SK-N-SH treated with all-trans-retinoic acid at 6 μM for 48 hours (cell line): ENCODE measurements at regions not wholly inside any gene's neighbourhood (a gene's known extent, or its start where the extent isn't known, plus 50 kb on each side); places are given as distances from the start of the nearest gene placed in this dataset.

Experiments used
- ATAC-seq: fragments of 200-7000 bp; cut with Tn5 transposase; 3 replicates; pipeline ENCODE4 v1.9.1; 2020; ENCODE audit warnings: mild to moderate bottlenecking, moderate library complexity
- BACH2 ChIP-seq: fragments of 250-450 bp; sonication (Bioruptor Pico); IDR thresholded peaks from 2 replicates; pipeline ENCODE4 v1.9.0; 2021; ENCODE audit warnings: mild to moderate bottlenecking, borderline replicate concordance
- CREB5 ChIP-seq: fragments of 250-450 bp; sonication (Bioruptor Pico); IDR thresholded peaks from 2 replicates; pipeline ENCODE4 v1.5.1; 2020; ENCODE audit warnings: low read depth, mild to moderate bottlenecking, moderate library complexity
- CSRNP3 ChIP-seq: fragments of 250-450 bp; sonication (Bioruptor Pico); IDR thresholded peaks from 2 replicates; pipeline ENCODE4 v1.5.1; 2021; ENCODE audit warnings: mild to moderate bottlenecking, moderate library complexity
- ESRRG ChIP-seq: fragments of 250-450 bp; sonication (Bioruptor Pico); IDR thresholded peaks from 2 replicates; pipeline ENCODE4 v1.6.1; 2021; ENCODE audit warnings: mild to moderate bottlenecking
- GLIS3 ChIP-seq: fragments of 250-450 bp; sonication (Bioruptor Pico); IDR thresholded peaks from 2 replicates; pipeline ENCODE4 v1.5.0; 2020; ENCODE audit warnings: mild to moderate bottlenecking, moderate library complexity
- OSR1 ChIP-seq: fragments of 250-450 bp; sonication (Bioruptor Pico); IDR thresholded peaks from 2 replicates; pipeline ENCODE4 v1.8.0; 2022; ENCODE audit warnings: moderate library complexity, mild to moderate bottlenecking, inconsistent platforms
- PPARA ChIP-seq: fragments of 250-450 bp; sonication (Bioruptor Pico); IDR thresholded peaks from 2 replicates; pipeline ENCODE4 v1.5.0; 2020; ENCODE audit warnings: mild to moderate bottlenecking, borderline replicate concordance
- RARB ChIP-seq: fragments of 250-450 bp; sonication (Bioruptor Pico); IDR thresholded peaks from 2 replicates; pipeline ENCODE4 v1.8.0; 2021; ENCODE audit warnings: mild to moderate bottlenecking, moderate library complexity
- SNAI2 ChIP-seq: fragments of 250-450 bp; sonication (Bioruptor Pico); IDR thresholded peaks from 2 replicates; pipeline ENCODE4 v1.5.0; 2020; ENCODE audit warnings: mild to moderate bottlenecking, moderate library complexity
- TCF4 ChIP-seq: fragments of 250-450 bp; sonication (Bioruptor Pico); IDR thresholded peaks from 2 replicates; pipeline ENCODE4 v1.8.0; 2021; ENCODE audit warnings: mild to moderate bottlenecking, moderate library complexity, borderline replicate concordance
- TOX ChIP-seq: fragments of 250-450 bp; sonication (Bioruptor Pico); IDR thresholded peaks from 2 replicates; pipeline ENCODE4 v1.8.0; 2021; ENCODE audit warnings: mild to moderate bottlenecking, moderate library complexity, borderline replicate concordance
- TSHZ2 ChIP-seq: fragments of 250-450 bp; sonication (Bioruptor Pico); IDR thresholded peaks from 2 replicates; pipeline ENCODE4 v1.5.0; 2020; ENCODE audit warnings: mild to moderate bottlenecking, moderate library complexity
- ZC3H10 ChIP-seq: fragments of 250-450 bp; sonication (Bioruptor Pico); IDR thresholded peaks from 2 replicates; pipeline ENCODE4 v1.5.1; 2021; ENCODE audit warnings: mild to moderate bottlenecking, moderate library complexity
- ZFP3 ChIP-seq: fragments of 250-450 bp; sonication (Bioruptor Pico); IDR thresholded peaks from 2 replicates; pipeline ENCODE4 v1.5.0; 2020; ENCODE audit warnings: mild to moderate bottlenecking, moderate library complexity
- ZFP30 ChIP-seq: fragments of 450-650 bp; formaldehyde crosslinking; IDR thresholded peaks from 2 replicates; pipeline ENCODE4 v1.5.0; 2022; ENCODE audit warnings: mild to moderate bottlenecking, moderate library complexity
- ZNF8 ChIP-seq: fragments of 450-650 bp; formaldehyde crosslinking; IDR thresholded peaks from 2 replicates; pipeline ENCODE4 v1.5.0; 2020; ENCODE audit warnings: mild to moderate bottlenecking, moderate library complexity
- TF ChIP-seq, protein P1 (sequence below): fragments of 250-450 bp; sonication (Bioruptor Pico); IDR thresholded peaks from 2 replicates; pipeline ENCODE4 v1.8.0; 2021; ENCODE audit warnings: low read depth, mild to moderate bottlenecking, moderate library complexity, borderline replicate concordance

GRCh38 chr14:54193871-54194270, 202.9 kb upstream of the CDKN3 start:
- TF ChIP-seq ZC3H10 (CRISPR knock-in tag) (no peak), GLIS3 (no peak), TOX (no peak), PPARA (CRISPR knock-in tag) (no peak), ESRRG (CRISPR knock-in tag) (no peak), RARB (CRISPR knock-in tag) (no peak)
- ATAC-seq, result no peak

GRCh38 chr14:54194501-54194900, 202.3 kb upstream of the CDKN3 start:
- TF ChIP-seq ZFP3 (CRISPR knock-in tag) (no peak), BACH2 (CRISPR knock-in tag) (no peak), ZC3H10 (CRISPR knock-in tag) (no peak), OSR1 (CRISPR knock-in tag) (no peak), CSRNP3 (CRISPR knock-in tag) (no peak)
- no peak for ATAC-seq

GRCh38 chr14:54197369-54197768, 199.4 kb upstream of the CDKN3 start:
- TF ChIP-seq ZFP30 (CRISPR knock-in tag), result no peak
- no peak for TF ChIP-seq CREB5 (CRISPR knock-in tag)
- TF ChIP-seq TCF4, result no peak
- no peak for ATAC-seq

DNA sequence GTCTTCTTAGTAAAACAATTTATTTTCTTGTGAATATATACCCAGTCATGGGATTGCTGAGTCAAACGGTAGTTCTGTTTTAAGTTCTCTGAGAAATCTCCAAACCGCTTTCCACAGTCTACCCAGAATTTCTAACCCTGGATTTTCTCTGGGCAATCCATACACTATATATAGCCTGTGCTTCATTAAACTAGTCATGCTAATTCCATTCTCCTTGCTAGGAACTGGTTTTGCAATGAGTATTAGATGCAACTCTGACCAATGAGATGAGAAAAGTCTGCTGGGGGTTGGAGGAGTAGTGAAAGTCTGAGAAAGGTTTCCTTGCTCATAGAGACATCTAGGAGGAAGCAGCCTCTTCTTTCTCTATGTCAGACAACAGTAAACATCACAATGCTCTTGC, 196.1 kb upstream of the CDKN3 start:
- ATAC-seq, result no peak
- TF ChIP-seq ESRRG (CRISPR knock-in tag) (no peak), TSHZ2 (no peak), CSRNP3 (CRISPR knock-in tag) (no peak), ZFP3 (CRISPR knock-in tag) (no peak), TOX (no peak), SNAI2 (no peak), ZC3H10 (CRISPR knock-in tag) (no peak), ZFP30 (CRISPR knock-in tag) (no peak)
- TF ChIP-seq, protein P1, sequence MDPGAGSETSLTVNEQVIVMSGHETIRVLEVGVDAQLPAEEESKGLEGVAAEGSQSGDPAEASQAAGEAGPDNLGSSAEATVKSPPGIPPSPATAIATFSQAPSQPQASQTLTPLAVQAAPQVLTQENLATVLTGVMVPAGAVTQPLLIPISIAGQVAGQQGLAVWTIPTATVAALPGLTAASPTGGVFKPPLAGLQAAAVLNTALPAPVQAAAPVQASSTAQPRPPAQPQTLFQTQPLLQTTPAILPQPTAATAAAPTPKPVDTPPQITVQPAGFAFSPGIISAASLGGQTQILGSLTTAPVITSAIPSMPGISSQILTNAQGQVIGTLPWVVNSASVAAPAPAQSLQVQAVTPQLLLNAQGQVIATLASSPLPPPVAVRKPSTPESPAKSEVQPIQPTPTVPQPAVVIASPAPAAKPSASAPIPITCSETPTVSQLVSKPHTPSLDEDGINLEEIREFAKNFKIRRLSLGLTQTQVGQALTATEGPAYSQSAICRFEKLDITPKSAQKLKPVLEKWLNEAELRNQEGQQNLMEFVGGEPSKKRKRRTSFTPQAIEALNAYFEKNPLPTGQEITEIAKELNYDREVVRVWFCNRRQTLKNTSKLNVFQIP, result no peak

DNA sequence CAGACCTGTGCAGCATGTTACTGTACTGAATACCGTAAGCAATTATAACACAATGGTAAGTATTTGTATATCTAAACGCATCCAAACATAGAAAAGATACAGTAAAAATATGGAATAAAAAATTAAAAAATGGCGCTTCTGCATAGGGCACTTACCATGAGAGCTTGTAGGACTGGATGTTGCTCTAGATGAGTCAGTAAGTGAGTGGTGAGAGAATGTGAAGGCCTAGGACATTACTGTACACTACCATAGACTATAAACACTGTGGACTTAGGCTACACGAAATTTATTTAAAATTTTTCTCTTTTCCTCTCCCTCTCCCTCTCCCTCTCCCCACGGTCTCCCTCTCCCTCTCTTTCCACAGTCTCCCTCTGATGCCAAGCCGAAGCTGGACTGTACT, 194.5 kb upstream of the CDKN3 start:
- no peak for ATAC-seq
- TF ChIP-seq TSHZ2 (no peak), ZC3H10 (CRISPR knock-in tag) (no peak), TOX (no peak), ESRRG (CRISPR knock-in tag) (no peak), ZNF8 (no peak), TCF4 (no peak)
